Endodermal cell (in vitro differentiated cells): ENCODE measurements at regions not wholly inside any gene's neighbourhood (a gene's known extent, or its start where the extent isn't known, plus 50 kb on each side); places are given as distances from the start of the nearest gene placed in this dataset.

ENCODE experiments used
- DNase-seq: peaks from one replicate; pipeline ENCODE4 v3.0.0-alpha.2; 2017
- H3K27ac ChIP-seq: 2 replicates; pipeline ENCODE4 v1.5.1; 2013; ENCODE audit warnings: mild to moderate bottlenecking, low read depth, low read length, moderate library complexity
- H3K27me3 ChIP-seq: 2 replicates; pipeline ENCODE4 v1.6.1; 2013; ENCODE audit warnings: mild to moderate bottlenecking, low read length, moderate library complexity; ENCODE audit not compliant: insufficient read depth, control insufficient read depth, poor library complexity, severe bottlenecking
- H3K36me3 ChIP-seq: 2 replicates; pipeline ENCODE4 v1.7.0; 2013; ENCODE audit warnings: mild to moderate bottlenecking, low read length, moderate library complexity; ENCODE audit not compliant: control insufficient read depth, insufficient read depth
- H3K4me1 ChIP-seq: one replicate; pipeline ENCODE4 v1.7.0; 2013; ENCODE audit warnings: low read length; ENCODE audit not compliant: control insufficient read depth, insufficient read depth
- H3K4me3 ChIP-seq: 2 replicates; pipeline ENCODE4 v1.5.1; 2013; ENCODE audit warnings: mild to moderate bottlenecking, low read length, moderate library complexity
- H3K9ac ChIP-seq: 2 replicates; pipeline ENCODE4 v1.6.1; 2013; ENCODE audit warnings: mild to moderate bottlenecking, low read length, moderate library complexity; ENCODE audit not compliant: poor library complexity, severe bottlenecking; ENCODE audit errors: extremely low read depth
- H3K9me3 ChIP-seq: 2 replicates; pipeline ENCODE4 v1.6.1; 2013; ENCODE audit warnings: mild to moderate bottlenecking, low read length, moderate library complexity; ENCODE audit not compliant: control insufficient read depth
- H3K27ac Mint-ChIP-seq: 2 replicates; pipeline ENCODE4 v1.8.0; 2020; ENCODE audit warnings: mixed read lengths
- H3K27me3 Mint-ChIP-seq: 2 replicates; pipeline ENCODE4 v1.8.0; 2021; ENCODE audit warnings: mild to moderate bottlenecking, mixed read lengths; ENCODE audit not compliant: insufficient read depth
- H3K36me3 Mint-ChIP-seq: 2 replicates; pipeline ENCODE4 v1.8.0; 2020; ENCODE audit warnings: low read depth, mixed read lengths
- H3K4me1 Mint-ChIP-seq: 2 replicates; pipeline ENCODE4 v1.8.0; 2020; ENCODE audit warnings: mixed read lengths
- H3K4me3 Mint-ChIP-seq: 2 replicates; pipeline ENCODE4 v1.8.0; 2020; ENCODE audit warnings: mild to moderate bottlenecking, moderate library complexity, mixed read lengths
- H3K9me3 Mint-ChIP-seq: 2 replicates; pipeline ENCODE4 v1.8.0; 2020; ENCODE audit warnings: mild to moderate bottlenecking, mixed read lengths
- WGBS, 2 experiments: methylation state at CpG; one replicate each; pipeline versions ENCODE4 v1.1.5 to v1.1.7; 2013; ENCODE audit warnings: missing lambda C conversion rate in 2 of 2, mixed read lengths in 1 of 2; ENCODE audit not compliant: insufficient coverage in 1 of 2, insufficient read length in 1 of 2; 5-methylcytosine and 5-hydroxymethylcytosine counted together
- TF ChIP-seq, protein P1 (sequence below): fragments of 200-600 bp; sonication (generic); conservative IDR thresholded peaks from 2 replicates; pipeline ENCODE4 v1.5.0; 2021; ENCODE audit warnings: antibody characterized with exemption, mild to moderate bottlenecking

GRCh38 chr2:45330108-45330507 is 281.0 kb downstream of the SRBD1 start:
- H3K4me1 Mint-ChIP-seq: peaks cover 41% of the 10 kb centered on the region
- DNase-seq: no peak
- no peak overlapping the region for H3K4me3 Mint-ChIP-seq
- H3K27ac Mint-ChIP-seq: no peak overlapping the region
- Histone ChIP-seq H3K4me3 (no peak overlapping the region), H3K36me3 (no peaks in the 10 kb centered on the region), H3K9ac (no peak overlapping the region), H3K9me3 (no peaks in the 10 kb centered on the region), H3K4me1 (peaks cover 13% of the 10 kb centered on the region), H3K27me3 (no peaks in the 10 kb centered on the region), H3K27ac (no peak overlapping the region)
- H3K27me3 Mint-ChIP-seq: peaks cover 3% of the 10 kb centered on the region
- peaks cover 4% of the 10 kb centered on the region for H3K9me3 Mint-ChIP-seq
- TF ChIP-seq, protein P1, sequence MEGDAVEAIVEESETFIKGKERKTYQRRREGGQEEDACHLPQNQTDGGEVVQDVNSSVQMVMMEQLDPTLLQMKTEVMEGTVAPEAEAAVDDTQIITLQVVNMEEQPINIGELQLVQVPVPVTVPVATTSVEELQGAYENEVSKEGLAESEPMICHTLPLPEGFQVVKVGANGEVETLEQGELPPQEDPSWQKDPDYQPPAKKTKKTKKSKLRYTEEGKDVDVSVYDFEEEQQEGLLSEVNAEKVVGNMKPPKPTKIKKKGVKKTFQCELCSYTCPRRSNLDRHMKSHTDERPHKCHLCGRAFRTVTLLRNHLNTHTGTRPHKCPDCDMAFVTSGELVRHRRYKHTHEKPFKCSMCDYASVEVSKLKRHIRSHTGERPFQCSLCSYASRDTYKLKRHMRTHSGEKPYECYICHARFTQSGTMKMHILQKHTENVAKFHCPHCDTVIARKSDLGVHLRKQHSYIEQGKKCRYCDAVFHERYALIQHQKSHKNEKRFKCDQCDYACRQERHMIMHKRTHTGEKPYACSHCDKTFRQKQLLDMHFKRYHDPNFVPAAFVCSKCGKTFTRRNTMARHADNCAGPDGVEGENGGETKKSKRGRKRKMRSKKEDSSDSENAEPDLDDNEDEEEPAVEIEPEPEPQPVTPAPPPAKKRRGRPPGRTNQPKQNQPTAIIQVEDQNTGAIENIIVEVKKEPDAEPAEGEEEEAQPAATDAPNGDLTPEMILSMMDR: no peak
- 86 to 93% methylated on average over 5 of the region's 5 CpGs for WGBS, 2 experiments
- no peaks in the 10 kb centered on the region for H3K36me3 Mint-ChIP-seq

- 70 to 79% methylated on average over 5 to 7 of the region's 7 CpGs for WGBS, 2 experiments
- no peaks in the 10 kb centered on the region for H3K27me3 ChIP-seq
- peaks cover 13% of the 10 kb centered on the region for H3K4me1 ChIP-seq
- H3K4me3 Mint-ChIP-seq: no peak overlapping the region
- peaks cover 41% of the 10 kb centered on the region for H3K4me1 Mint-ChIP-seq
- H3K9me3 ChIP-seq: peaks cover 3% of the 10 kb centered on the region
- TF ChIP-seq, protein P1: peak; percentile 51
- H3K27ac Mint-ChIP-seq: peak overlapping the region; percentile 8
- H3K9me3 Mint-ChIP-seq: peaks cover 4% of the 10 kb centered on the region
- no peak overlapping the region for H3K9ac ChIP-seq
- no peak overlapping the region for H3K27ac ChIP-seq
- no peaks in the 10 kb centered on the region for H3K36me3 ChIP-seq
- peak; percentile 86 for DNase-seq
- no peaks in the 10 kb centered on the region for H3K36me3 Mint-ChIP-seq
- H3K4me3 ChIP-seq: no peak overlapping the region
- peaks cover 3% of the 10 kb centered on the region for H3K27me3 Mint-ChIP-seq
These were observed 281.9 kb downstream of the SRBD1 start for GRCh38 chr2:45329045-45329677.

DNA sequence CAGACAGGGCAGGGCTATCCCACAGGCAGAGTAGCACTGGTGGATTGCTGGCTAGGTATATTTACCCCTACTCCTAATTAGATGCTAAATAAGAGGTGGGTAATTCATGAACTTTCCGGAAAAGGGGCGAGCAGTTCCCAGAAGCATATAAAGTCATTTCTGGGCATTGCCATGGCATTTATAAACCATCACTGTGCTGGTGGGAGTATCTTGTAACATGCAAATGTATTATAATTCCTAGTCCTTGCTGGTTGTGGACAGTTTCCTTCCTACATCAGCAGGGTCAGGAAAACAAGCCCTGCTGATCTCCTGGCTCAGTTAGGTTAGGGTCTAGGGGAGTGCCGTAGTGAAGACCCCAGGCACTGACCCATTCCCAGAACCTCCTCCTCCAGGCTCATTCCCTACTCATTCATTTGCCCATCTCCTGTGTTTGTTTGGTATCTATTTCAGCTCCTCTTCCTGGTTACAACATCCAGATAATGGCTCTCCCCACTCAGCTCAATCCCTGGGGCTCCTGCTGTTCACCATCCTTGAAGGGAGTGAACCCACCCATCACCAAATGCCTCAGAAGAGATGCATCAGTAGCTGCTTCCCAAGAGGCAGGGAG is 282.7 kb downstream of the SRBD1 start:
- 90% methylated on average over 3 of the region's 3 CpGs; no CpG with 5 or more reads in 1 of the 2 experiments for WGBS, 2 experiments
- no peak for DNase-seq
- Mint-ChIP-seq H3K4me3 (no peak overlapping the region), H3K27me3 (peaks cover 3% of the 10 kb centered on the region), H3K36me3 (peaks cover 5% of the 10 kb centered on the region), H3K27ac (no peak overlapping the region), H3K4me1 (peaks cover 40% of the 10 kb centered on the region), H3K9me3 (peaks cover 12% of the 10 kb centered on the region)
- peaks cover 11% of the 10 kb centered on the region for H3K9me3 ChIP-seq
- peaks cover 13% of the 10 kb centered on the region for H3K4me1 ChIP-seq
- TF ChIP-seq, protein P1: no peak
- no peak overlapping the region for H3K9ac ChIP-seq
- H3K27me3 ChIP-seq: no peaks in the 10 kb centered on the region
- no peak overlapping the region for H3K27ac ChIP-seq
- H3K4me3 ChIP-seq: no peak overlapping the region
- no peaks in the 10 kb centered on the region for H3K36me3 ChIP-seq
